NCI-H146 (cell line): ENCODE measurements at regions not wholly inside any gene's neighbourhood (a gene's known extent, or its start where the extent isn't known, plus 50 kb on each side); places are given as distances from the start of the nearest gene placed in this dataset.
A peak's percentile ranks its signal among the peaks of the same experiment; 100 is the strongest.

Experiments
- DNase-seq: peaks from one replicate; lab custom pipeline; 2025; lab: John Stamatoyannopoulos, UW

GRCh38 chr13:50319635-50320255 lies 304.5 kb downstream of the KCNRG start:
- DNase-seq: no peak

GRCh38 chr13:50320271-50320862 lies 305.1 kb downstream of the KCNRG start:
- DNase-seq: peak; percentile 41

- DNase-seq: no peak
Measured at GRCh38 chr13:50322006-50322405, 306.8 kb downstream of the KCNRG start.

GRCh38 chr13:50323440-50324065 lies 308.3 kb downstream of the KCNRG start:
- DNase-seq: no peak

- no peak for DNase-seq
Measured at GRCh38 chr13:50326271-50326670, 311.0 kb downstream of the KCNRG start.

- no peak for DNase-seq
Measured at GRCh38 chr13:50326811-50327210, 311.6 kb downstream of the KCNRG start.

GRCh38 chr13:50334115-50334778 lies 319.0 kb downstream of the KCNRG start:
- no peak for DNase-seq

GRCh38 chr13:50334944-50335343 lies 319.7 kb downstream of the KCNRG start:
- DNase-seq: no peak

- no peak for DNase-seq
Measured at GRCh38 chr13:50339271-50339670, 324.0 kb downstream of the KCNRG start.

GRCh38 chr13:50340146-50340545 lies 324.9 kb downstream of the KCNRG start:
- no peak for DNase-seq

GRCh38 chr13:50340551-50341287 lies 325.5 kb downstream of the KCNRG start:
- DNase-seq: no peak

GRCh38 chr13:50341526-50341925 lies 326.3 kb downstream of the KCNRG start:
- no peak for DNase-seq

GRCh38 chr13:50344717-50345116 lies 329.5 kb downstream of the KCNRG start:
- no peak for DNase-seq

GRCh38 chr13:50345804-50346203 lies 330.6 kb downstream of the KCNRG start:
- DNase-seq: no peak

GRCh38 chr13:50348371-50348770 lies 333.1 kb downstream of the KCNRG start:
- DNase-seq: no peak

GRCh38 chr13:50352720-50353480 lies 337.7 kb downstream of the KCNRG start:
- DNase-seq: no peak

- no peak for DNase-seq
Measured at GRCh38 chr13:50353651-50354415, 338.6 kb downstream of the KCNRG start.

- no peak for DNase-seq
Measured at GRCh38 chr13:50355797-50356196, 340.6 kb downstream of the KCNRG start.

- DNase-seq: no peak
Measured at GRCh38 chr13:50357136-50357535, 341.9 kb downstream of the KCNRG start.

- peak; percentile 45 for DNase-seq
Measured at GRCh38 chr13:50357586-50358118, 342.4 kb downstream of the KCNRG start.
